Thyroid gland (tissue), 4 donors: ENCODE measurements at regions not wholly inside any gene's neighbourhood (a gene's known extent, or its start where the extent isn't known, plus 50 kb on each side); places are given as distances from the start of the nearest gene placed in this dataset.

Source experiments
- POLR2A ChIP-seq, 2 donors: fragments of 450-650 bp; IDR thresholded peaks; one replicate each; pipeline ENCODE4 v1.6.1; 2017; ENCODE audit warnings: antibody characterized with exemption in 2 of 2, mild to moderate bottlenecking in 2 of 2, moderate library complexity in 1 of 2
- TF ChIP-seq, protein P1 (sequence below), 6 experiments: fragments of 200-600 bp in 3 of 6; fragments of 450-650 bp in 3 of 6; sonication (generic) in 3 of 6; IDR thresholded peaks; one replicate each; pipeline ENCODE4 v1.5.1; 2016 to 2019; ENCODE audit warnings: antibody characterized with exemption in 6 of 6, mild to moderate bottlenecking in 2 of 6, inconsistent platforms in 1 of 6, moderate library complexity in 1 of 6

DNA sequence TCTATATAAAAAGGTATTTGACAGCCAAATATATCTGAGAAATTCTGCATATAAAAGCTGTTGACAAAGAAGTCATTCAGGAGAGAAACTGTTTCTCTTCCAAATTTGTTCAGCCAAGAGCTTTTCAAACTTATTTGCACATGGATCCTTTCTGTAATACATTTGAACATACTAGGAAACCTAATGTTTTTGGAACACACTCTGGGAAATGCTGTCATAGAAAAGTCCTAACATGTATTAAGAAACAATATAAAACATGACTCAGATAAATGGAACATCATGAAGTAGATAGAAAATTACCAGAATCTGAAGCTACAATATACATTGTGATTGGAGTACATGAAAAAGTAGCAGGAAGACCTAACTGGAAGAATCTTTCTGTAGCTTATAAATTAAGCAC lies 781.5 kb upstream of the EPHA5 start:
- no peak for TF ChIP-seq POLR2A (IDR thresholded peaks at IDR 0.05)
- TF ChIP-seq, protein P1, sequence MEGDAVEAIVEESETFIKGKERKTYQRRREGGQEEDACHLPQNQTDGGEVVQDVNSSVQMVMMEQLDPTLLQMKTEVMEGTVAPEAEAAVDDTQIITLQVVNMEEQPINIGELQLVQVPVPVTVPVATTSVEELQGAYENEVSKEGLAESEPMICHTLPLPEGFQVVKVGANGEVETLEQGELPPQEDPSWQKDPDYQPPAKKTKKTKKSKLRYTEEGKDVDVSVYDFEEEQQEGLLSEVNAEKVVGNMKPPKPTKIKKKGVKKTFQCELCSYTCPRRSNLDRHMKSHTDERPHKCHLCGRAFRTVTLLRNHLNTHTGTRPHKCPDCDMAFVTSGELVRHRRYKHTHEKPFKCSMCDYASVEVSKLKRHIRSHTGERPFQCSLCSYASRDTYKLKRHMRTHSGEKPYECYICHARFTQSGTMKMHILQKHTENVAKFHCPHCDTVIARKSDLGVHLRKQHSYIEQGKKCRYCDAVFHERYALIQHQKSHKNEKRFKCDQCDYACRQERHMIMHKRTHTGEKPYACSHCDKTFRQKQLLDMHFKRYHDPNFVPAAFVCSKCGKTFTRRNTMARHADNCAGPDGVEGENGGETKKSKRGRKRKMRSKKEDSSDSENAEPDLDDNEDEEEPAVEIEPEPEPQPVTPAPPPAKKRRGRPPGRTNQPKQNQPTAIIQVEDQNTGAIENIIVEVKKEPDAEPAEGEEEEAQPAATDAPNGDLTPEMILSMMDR (IDR thresholded peaks at IDR 0.05), result no peak
